H54 (cell line): ENCODE measurements at regions not wholly inside any gene's neighbourhood (a gene's known extent, or its start where the extent isn't known, plus 50 kb on each side); places are given as distances from the start of the nearest gene placed in this dataset.

Experiments used
- DNase-seq: peaks from one replicate; pipeline ENCODE4 v3.0.0; 2011; ENCODE audit warnings: low spot score, mixed read lengths; ENCODE audit not compliant: insufficient read length
- FAIRE-seq: peaks from 3 replicates; lab custom pipeline; 2011; peaks lifted over from hg19 to GRCh38; lab: Jason Lieb, UNC
- POLR2A ChIP-seq: IDR thresholded peaks from 2 replicates; pipeline ENCODE4 v1.6.1; 2011; ENCODE audit warnings: low read depth, mild to moderate bottlenecking, low read length

DNA sequence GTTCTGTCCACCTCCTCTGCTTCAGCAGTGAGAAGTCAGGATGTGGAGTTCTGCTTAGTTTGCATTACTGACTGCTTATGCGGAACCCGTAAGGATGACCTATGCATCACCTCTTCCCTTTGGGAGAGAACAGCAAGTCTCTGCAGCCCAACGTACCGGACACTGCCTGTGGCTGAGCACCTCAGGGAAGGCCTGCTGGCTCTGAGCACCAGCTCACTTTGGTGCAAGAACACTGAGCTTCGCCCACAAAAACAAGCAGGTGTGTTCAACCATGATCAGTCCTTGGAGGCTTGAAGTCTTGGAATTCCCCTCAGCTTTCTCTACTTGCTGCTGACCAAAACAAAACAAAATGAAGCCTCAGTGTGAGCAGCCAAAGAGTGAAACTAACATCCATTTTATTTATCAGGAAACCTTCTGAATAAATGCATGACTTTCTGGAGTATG is 52.7 kb upstream of the NCK2 start:
- FAIRE-seq, result no peak
- TF ChIP-seq POLR2A, result no peak
- DNase-seq, result no peak

- FAIRE-seq, result no peak
- no peak for TF ChIP-seq POLR2A
- DNase-seq, result no peak
Measured at GRCh38 chr2:105690566-105690965, 54.1 kb upstream of the NCK2 start.

- no peak for TF ChIP-seq POLR2A
- FAIRE-seq (no peak), DNase-seq (no peak)
Measured at GRCh38 chr2:105689484-105689883, 55.2 kb upstream of the NCK2 start.

DNA sequence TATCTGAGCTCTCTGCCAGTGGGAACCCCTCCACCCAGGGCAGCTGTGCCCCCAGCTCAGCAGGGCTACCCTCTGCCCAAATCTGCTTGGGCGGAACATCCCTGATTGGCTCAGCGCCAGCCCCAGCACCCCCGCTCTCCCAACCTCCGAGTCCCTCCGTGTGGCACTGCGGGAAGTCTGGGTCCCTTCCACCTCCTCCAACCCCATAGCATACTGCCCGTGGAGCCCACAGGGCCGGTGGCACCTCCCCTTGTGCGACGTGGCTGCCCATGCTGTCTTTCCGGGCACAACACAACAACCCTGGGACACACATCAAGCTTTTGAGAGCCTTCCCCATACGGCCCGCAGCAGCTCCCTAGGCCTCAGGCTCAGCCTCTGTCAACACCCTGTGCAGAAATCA is 55.8 kb upstream of the NCK2 start:
- FAIRE-seq, result no peak
- DNase-seq, result no peak
- no peak for TF ChIP-seq POLR2A

DNA sequence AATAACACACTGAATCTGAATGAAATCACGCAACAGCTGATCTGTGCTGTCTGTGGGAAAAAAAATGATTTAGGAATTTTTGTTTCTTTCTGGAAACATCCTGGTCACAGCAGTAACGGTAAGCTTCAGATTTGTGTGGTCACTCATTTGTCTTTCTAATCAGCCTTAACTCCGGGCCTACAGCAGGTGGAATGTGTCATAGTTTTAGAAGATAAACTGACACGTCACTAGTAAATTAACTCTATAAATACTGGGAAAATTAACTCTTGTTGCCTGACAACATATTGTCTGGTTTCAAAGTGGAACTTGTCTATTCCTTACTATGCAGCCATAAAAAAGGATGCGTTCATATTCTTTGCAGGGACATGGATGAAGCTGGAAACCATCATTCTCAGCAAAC is 58.1 kb upstream of the NCK2 start:
- DNase-seq, result no peak
- TF ChIP-seq POLR2A, result no peak
- no peak for FAIRE-seq

- TF ChIP-seq POLR2A, result no peak
- DNase-seq, result no peak
- FAIRE-seq, result no peak
Measured at GRCh38 chr2:105683011-105683492, 61.7 kb upstream of the NCK2 start.

DNA sequence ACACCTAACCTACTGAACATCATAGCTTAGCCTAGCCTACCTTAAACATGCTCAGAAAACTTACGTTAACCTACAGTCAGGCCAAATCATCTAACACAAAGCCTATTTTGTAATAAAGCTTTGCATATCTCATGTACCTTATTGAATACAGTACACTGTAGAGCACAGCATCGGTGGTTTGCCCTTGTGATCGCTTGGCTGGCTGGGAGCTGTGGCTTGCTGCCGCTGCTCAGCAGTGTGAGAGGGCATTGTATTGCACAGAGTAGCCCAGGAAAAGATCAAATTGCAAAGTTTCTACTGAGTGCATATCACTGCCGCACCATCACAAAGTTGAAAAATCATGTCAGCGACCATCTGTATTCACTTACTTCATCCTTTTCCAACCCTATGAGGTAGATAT is 62.3 kb upstream of the NCK2 start:
- DNase-seq (no peak), FAIRE-seq (no peak)

GRCh38 chr2:105681927-105682326 is 62.8 kb upstream of the NCK2 start:
- TF ChIP-seq POLR2A, result no peak
- FAIRE-seq, result no peak

More for the DNA sequence above, 62.3 kb upstream of the NCK2 start:
- TF ChIP-seq POLR2A, result no peak

DNA sequence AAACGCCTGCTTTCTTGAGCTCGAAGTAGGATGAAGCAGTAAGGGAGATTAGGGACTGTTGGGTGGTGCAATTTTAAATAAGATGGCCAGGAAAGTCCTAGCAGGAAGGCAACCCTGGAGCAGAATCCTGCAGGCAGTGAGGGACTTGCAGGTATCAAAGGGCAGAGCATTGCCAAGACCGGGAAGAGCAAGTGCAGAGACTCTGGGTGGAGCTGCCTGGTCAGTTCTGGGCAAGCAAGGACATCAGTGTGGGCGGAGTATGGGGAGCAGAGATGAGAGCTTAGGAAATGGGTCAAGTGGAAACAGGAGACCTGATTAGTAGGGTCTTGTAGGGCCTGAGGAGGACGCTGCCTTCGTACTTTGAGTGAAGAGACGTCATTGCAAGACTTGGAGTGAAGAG is 64.4 kb upstream of the NCK2 start:
- DNase-seq, result no peak
- no peak for FAIRE-seq
- TF ChIP-seq POLR2A, result no peak

More at GRCh38 chr2:105681927-105682326, 62.8 kb upstream of the NCK2 start:
- no peak for DNase-seq

DNA sequence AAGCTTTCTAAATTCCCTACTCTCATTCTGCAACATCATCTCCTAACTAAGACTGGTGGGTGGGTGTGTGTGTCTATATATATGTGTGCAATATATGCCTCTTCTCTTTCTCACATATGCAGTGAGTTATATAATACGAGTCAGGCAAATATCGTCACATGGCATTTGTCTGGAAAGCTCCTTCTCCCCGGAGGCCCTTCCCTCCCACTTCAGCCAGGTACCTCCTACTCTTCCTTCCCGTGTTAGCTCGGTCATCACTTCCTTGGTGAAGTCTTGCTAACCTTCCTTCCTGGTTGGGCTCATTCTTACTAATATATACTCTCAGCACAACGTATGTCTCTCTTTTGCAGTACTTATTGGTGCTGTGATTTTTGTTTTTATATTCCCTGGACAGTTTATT is 66.4 kb upstream of the NCK2 start:
- no peak for FAIRE-seq
- no peak for DNase-seq
- no peak for TF ChIP-seq POLR2A

- no peak for TF ChIP-seq POLR2A
- DNase-seq (no peak), FAIRE-seq (no peak)
Measured at GRCh38 chr2:105677901-105678300, 66.8 kb upstream of the NCK2 start.

DNA sequence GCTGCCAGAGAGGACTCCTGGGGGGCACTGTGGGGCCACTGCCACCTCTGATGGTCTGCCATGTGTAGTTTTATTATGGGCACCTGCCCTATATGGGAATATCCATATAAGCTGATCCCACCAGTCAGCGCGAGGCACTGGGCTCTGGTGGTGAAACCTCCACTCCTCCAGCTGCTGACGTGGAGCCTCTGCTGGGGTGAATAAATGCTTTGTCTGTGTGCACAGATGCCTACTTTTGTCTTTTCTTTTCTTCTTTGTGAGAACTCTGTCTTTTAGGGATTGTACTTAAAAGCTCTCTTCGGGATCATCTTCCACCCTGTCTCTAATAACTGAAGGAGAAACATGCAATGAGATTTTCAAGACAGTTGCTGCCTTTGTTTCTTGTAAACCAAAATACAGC is 68.9 kb upstream of the NCK2 start:
- no peak for FAIRE-seq
- DNase-seq, result no peak
- no peak for TF ChIP-seq POLR2A

GRCh38 chr2:105674859-105675541 is 69.7 kb upstream of the NCK2 start:
- no peak for FAIRE-seq
- no peak for TF ChIP-seq POLR2A

DNA sequence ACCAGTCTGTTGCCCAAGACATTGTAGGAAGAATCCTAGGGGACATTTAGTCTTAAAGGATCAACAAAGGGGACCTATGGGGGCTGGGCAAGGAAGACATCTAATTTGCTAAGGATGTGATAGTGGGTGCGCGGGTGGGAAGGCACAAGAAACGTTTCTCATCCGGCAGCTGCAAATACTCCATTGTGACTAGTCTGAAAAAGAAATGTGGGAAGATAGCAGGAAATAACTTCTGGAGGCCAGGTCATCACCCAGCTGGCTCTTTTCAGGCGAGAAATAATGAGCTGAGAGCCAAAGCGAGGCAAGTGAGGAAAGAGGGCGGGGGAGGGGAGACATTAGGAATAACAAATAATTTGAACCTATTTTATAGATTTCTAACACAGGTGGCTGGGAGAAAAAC is 70.3 kb upstream of the NCK2 start:
- FAIRE-seq (no peak), DNase-seq (no peak)
- no peak for TF ChIP-seq POLR2A

More at GRCh38 chr2:105674859-105675541, 69.7 kb upstream of the NCK2 start:
- no peak for DNase-seq

GRCh38 chr2:105671156-105671555 is 73.6 kb upstream of the NCK2 start:
- no peak for TF ChIP-seq POLR2A
- FAIRE-seq (no peak), DNase-seq (peak; percentile 23)
